B cell (primary cell): ENCODE measurements at regions not wholly inside any gene's neighbourhood (a gene's known extent, or its start where the extent isn't known, plus 50 kb on each side); places are given as distances from the start of the nearest gene placed in this dataset.

ENCODE experiments used
- ATAC-seq: fragments of 200-7000 bp; cut with Tn5 transposase; one replicate; pipeline ENCODE4 v1.10.0; 2021; ENCODE audit warnings: low read depth, mild to moderate bottlenecking, moderate number of reproducible peaks, moderate library complexity
- CTCF ChIA-PET: fragments of 350-600 bp; sonication (Branson Sonifier 250); formaldehyde crosslinking; loops from one replicate; lab custom pipeline; 2021; ENCODE audit warnings: antibody characterized with exemption, inconsistent platforms; lab: Charles Lee
- POLR2A ChIA-PET: fragments of 350-600 bp; sonication (Branson Sonifier 250); formaldehyde crosslinking; loops from one replicate; lab custom pipeline; 2021; ENCODE audit warnings: antibody characterized with exemption; lab: Charles Lee
- DNase-seq: peaks from one replicate; pipeline ENCODE4 v3.0.0; 2013
- H2AFZ ChIP-seq: 2 replicates; pipeline ENCODE4 v1.6.1; 2012; ENCODE audit warnings: mild to moderate bottlenecking, low read depth, low read length; ENCODE audit not compliant: insufficient read depth, poor library complexity, severe bottlenecking
- H3K27ac ChIP-seq, 2 donors: 1 replicate in 1 of 2; 2 replicates in 1 of 2; pipeline ENCODE4 v1.5.1; 2012 to 2013; ENCODE audit warnings: low read length in 2 of 2, mild to moderate bottlenecking in 2 of 2, moderate library complexity in 1 of 2
- H3K27me3 ChIP-seq, 4 experiments: fragments of 200-600 bp in 1 of 4; sonication (generic) in 1 of 4; replicated peaks in 1 of 4; 1 replicate in 2 of 4; 2 replicates in 2 of 4; pipeline versions ENCODE4 v1.6.1 to v1.7.0; 2013 to 2016; ENCODE audit warnings: low read length in 3 of 4, mild to moderate bottlenecking in 2 of 4, mixed read lengths in 1 of 4, moderate library complexity in 1 of 4; ENCODE audit not compliant: insufficient read depth in 4 of 4, control insufficient read depth in 3 of 4; ENCODE audit errors: control extremely low read depth in 1 of 4
- H3K36me3 ChIP-seq, 2 experiments: replicated peaks in 1 of 2; 1 replicate in 1 of 2; 2 replicates in 1 of 2; pipeline versions ENCODE4 v1.6.1 to v1.7.1; 2013; ENCODE audit warnings: low read length in 1 of 2; ENCODE audit not compliant: insufficient read depth in 2 of 2, control insufficient read depth in 1 of 2; ENCODE audit errors: control extremely low read depth in 1 of 2, extremely low read depth in 1 of 2
- H3K4me1 ChIP-seq, 2 donors: fragments of 200-600 bp in 1 of 2; sonication (generic) in 1 of 2; 1 replicate in 1 of 2; 2 replicates in 1 of 2; pipeline versions ENCODE4 v1.5.1 to v1.6.1; 2013 to 2017; ENCODE audit warnings: low read length in 2 of 2; ENCODE audit not compliant: control insufficient read depth in 2 of 2, insufficient read depth in 2 of 2
- H3K4me2 ChIP-seq: replicated peaks from 2 replicates; pipeline ENCODE3; 2012; ENCODE audit warnings: mild to moderate bottlenecking, low read depth, low read length; ENCODE audit not compliant: poor library complexity, severe bottlenecking
- H3K4me3 ChIP-seq, 5 experiments: fragments of 200-600 bp in 1 of 5; sonication (generic) in 1 of 5; 1 replicate in 3 of 5; 2 replicates in 2 of 5; pipeline versions ENCODE4 v1.5.1 to v1.7.0; 2011 to 2016; ENCODE audit warnings: low read length in 4 of 5, mild to moderate bottlenecking in 4 of 5, low read depth in 2 of 5, control low read depth in 1 of 5, moderate library complexity in 1 of 5; ENCODE audit not compliant: insufficient read depth in 1 of 5; ENCODE audit errors: control extremely low read depth in 1 of 5, extremely low read depth in 1 of 5
- H3K79me2 ChIP-seq: fragments of 200-600 bp; sonication (generic); one replicate; pipeline ENCODE4 v1.6.0; 2016; ENCODE audit warnings: low read length; ENCODE audit not compliant: control insufficient read depth, insufficient read depth
- H3K9ac ChIP-seq: fragments of 200-600 bp; sonication (generic); 2 replicates; pipeline ENCODE4 v1.6.1; 2017; ENCODE audit warnings: mild to moderate bottlenecking, low read length, moderate library complexity
- H3K9me3 ChIP-seq, 3 donors: one replicate each; pipeline versions ENCODE4 v1.6.1 to v1.7.1; 2013; ENCODE audit warnings: low read length in 2 of 3; ENCODE audit not compliant: control insufficient read depth in 2 of 3, insufficient read depth in 1 of 3; ENCODE audit errors: control extremely low read depth in 1 of 3
- H4K20me1 ChIP-seq: 2 replicates; pipeline ENCODE4 v1.6.0; 2012; ENCODE audit warnings: mild to moderate bottlenecking, low read length; ENCODE audit not compliant: insufficient read depth, control insufficient read depth, poor library complexity, severe bottlenecking
- H3K27ac Mint-ChIP-seq: one replicate; pipeline ENCODE4 v1.8.0; 2021; ENCODE audit warnings: mixed read lengths
- H3K27me3 Mint-ChIP-seq: one replicate; pipeline ENCODE4 v1.8.0; 2021; ENCODE audit warnings: mixed read lengths
- H3K4me1 Mint-ChIP-seq: one replicate; pipeline ENCODE4 v1.8.0; 2021; ENCODE audit warnings: mixed read lengths
- H3K4me3 Mint-ChIP-seq: one replicate; pipeline ENCODE4 v1.8.0; 2021; ENCODE audit warnings: mixed read lengths
- H3K9me3 Mint-ChIP-seq: one replicate; pipeline ENCODE4 v1.8.0; 2022; ENCODE audit warnings: mixed read lengths; ENCODE audit not compliant: insufficient read depth
- EZH2 ChIP-seq: IDR thresholded peaks from 2 replicates; pipeline ENCODE4 v1.6.1; 2012; ENCODE audit warnings: borderline replicate concordance, low read depth, mild to moderate bottlenecking, moderate library complexity, low read length; ENCODE audit not compliant: insufficient read depth, poor library complexity, severe bottlenecking
- WGBS: methylation state at CpG from one replicate; pipeline ENCODE4 v1.1.5; 2013; ENCODE audit warnings: missing lambda C conversion rate; ENCODE audit not compliant: insufficient coverage; 5-methylcytosine and 5-hydroxymethylcytosine counted together
- intact Hi-C: fragments of 100-400 bp; cut with micrococcal nuclease; formaldehyde crosslinking; loops from one replicate; pipeline ENCODE4 v1.10.0; 2022
- TF ChIP-seq, protein P1 (sequence below): fragments of 200-600 bp; IDR thresholded peaks from one replicate; pipeline ENCODE4 v1.8.0; 2022; ENCODE audit warnings: antibody characterized with exemption, mild to moderate bottlenecking

DNA sequence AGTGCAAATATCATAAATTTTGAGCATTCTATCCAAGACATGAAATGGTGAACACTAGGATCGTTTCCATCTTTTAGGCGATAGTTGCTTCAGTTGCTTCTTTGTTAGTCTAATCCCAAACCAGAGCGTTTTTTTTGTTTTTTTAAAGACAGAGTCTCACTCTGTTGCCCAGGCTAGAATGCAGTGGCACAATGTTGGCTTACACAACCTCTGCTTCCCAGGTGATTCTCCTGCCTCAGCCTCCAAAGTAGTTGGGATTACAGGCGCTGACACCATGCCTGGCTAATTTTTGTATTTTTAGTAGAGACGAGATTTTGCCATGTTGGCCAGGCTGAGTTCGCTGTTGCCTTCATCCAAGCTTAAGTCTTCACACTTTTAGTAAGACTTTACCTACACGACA lies 265.3 kb downstream of the SHQ1 start:
- H2AFZ ChIP-seq, result no peak overlapping the region
- peaks cover 24 to 26% of the 10 kb centered on the region in 2 donors for H3K4me1 ChIP-seq
- no peaks in the 10 kb centered on the region for H4K20me1 ChIP-seq
- Mint-ChIP-seq H3K27me3 (peaks cover 58% of the 10 kb centered on the region), H3K27ac (peak overlapping the region; percentile 20), H3K4me3 (peak overlapping the region; percentile 38), H3K4me1 (peaks cover 32% of the 10 kb centered on the region), H3K9me3 (no peaks in the 10 kb centered on the region)
- ChIA-PET POLR2A (no interaction called here), CTCF (no interaction called here)
- 98% methylated on average over 7 of the region's 7 CpGs for WGBS
- DNase-seq, result no peak
- H3K36me3 ChIP-seq, result no peaks in the 10 kb centered on the region
- ATAC-seq, result no peak
- intact Hi-C loops, result loop anchor here (10.0 kb wide), 1 partner anchor 58 kb away; no protein-coding TSS in a partner anchor
- H3K9ac ChIP-seq, result no peak overlapping the region
- H3K4me3 ChIP-seq, result no peak overlapping the region
- TF ChIP-seq EZH2, result no peak
- TF ChIP-seq, protein P1, sequence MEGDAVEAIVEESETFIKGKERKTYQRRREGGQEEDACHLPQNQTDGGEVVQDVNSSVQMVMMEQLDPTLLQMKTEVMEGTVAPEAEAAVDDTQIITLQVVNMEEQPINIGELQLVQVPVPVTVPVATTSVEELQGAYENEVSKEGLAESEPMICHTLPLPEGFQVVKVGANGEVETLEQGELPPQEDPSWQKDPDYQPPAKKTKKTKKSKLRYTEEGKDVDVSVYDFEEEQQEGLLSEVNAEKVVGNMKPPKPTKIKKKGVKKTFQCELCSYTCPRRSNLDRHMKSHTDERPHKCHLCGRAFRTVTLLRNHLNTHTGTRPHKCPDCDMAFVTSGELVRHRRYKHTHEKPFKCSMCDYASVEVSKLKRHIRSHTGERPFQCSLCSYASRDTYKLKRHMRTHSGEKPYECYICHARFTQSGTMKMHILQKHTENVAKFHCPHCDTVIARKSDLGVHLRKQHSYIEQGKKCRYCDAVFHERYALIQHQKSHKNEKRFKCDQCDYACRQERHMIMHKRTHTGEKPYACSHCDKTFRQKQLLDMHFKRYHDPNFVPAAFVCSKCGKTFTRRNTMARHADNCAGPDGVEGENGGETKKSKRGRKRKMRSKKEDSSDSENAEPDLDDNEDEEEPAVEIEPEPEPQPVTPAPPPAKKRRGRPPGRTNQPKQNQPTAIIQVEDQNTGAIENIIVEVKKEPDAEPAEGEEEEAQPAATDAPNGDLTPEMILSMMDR, result no peak
- H3K27ac ChIP-seq, result no peak overlapping the region
- H3K9me3 ChIP-seq, result peaks cover 0 to 13% (median 3%) of the 10 kb centered on the region in 3 donors
- H3K4me2 ChIP-seq, result no peak overlapping the region
- H3K79me2 ChIP-seq, result no peaks in the 10 kb centered on the region
- peaks cover 0 to 54% (median 30%) of the 10 kb centered on the region in 4 experiments for H3K27me3 ChIP-seq

- H3K27ac Mint-ChIP-seq, result no peak overlapping the region
- peak overlapping the region in 1 of 5 experiments; percentile 15 for H3K4me3 ChIP-seq
- WGBS, result 0% methylated on average over 1 of the region's 6 CpGs
- H3K4me1 Mint-ChIP-seq, result peaks cover 32% of the 10 kb centered on the region
- no peak overlapping the region for H2AFZ ChIP-seq
- ChIA-PET CTCF (no interaction called here), POLR2A (no interaction called here)
- H4K20me1 ChIP-seq, result no peaks in the 10 kb centered on the region
- H3K9ac ChIP-seq, result peak overlapping the region; percentile 2
- no peaks in the 10 kb centered on the region for H3K9me3 Mint-ChIP-seq
- H3K27ac ChIP-seq, result no peak overlapping the region
- peak overlapping the region; percentile 38 for H3K4me3 Mint-ChIP-seq
- H3K27me3 Mint-ChIP-seq, result peaks cover 60% of the 10 kb centered on the region
- intact Hi-C loops, result loop anchor here (10.0 kb wide), 1 partner anchor 58 kb away; no protein-coding TSS in a partner anchor
- TF ChIP-seq EZH2, result no peak
- TF ChIP-seq, protein P1, result no peak
- H3K27me3 ChIP-seq, result peaks cover 0 to 47% (median 28%) of the 10 kb centered on the region in 4 experiments
- H3K36me3 ChIP-seq, result no peaks in the 10 kb centered on the region
- H3K4me2 ChIP-seq, result peak overlapping the region; percentile 51
- H3K9me3 ChIP-seq, result peaks cover 0 to 9% (median 3%) of the 10 kb centered on the region in 3 donors
- H3K79me2 ChIP-seq, result no peaks in the 10 kb centered on the region
- H3K4me1 ChIP-seq, result peaks cover 24 to 26% of the 10 kb centered on the region in 2 donors
- peak; percentile 74 for DNase-seq
- ATAC-seq, result peak; percentile 86
Observed at GRCh38 chr3:72582211-72582878, 265.9 kb downstream of the SHQ1 start.
